CD4-positive, alpha-beta T cell treated with Interleukin-4 for 4 hours (primary cell): ENCODE measurements at regions not wholly inside any gene's neighbourhood (a gene's known extent, or its start where the extent isn't known, plus 50 kb on each side); places are given as distances from the start of the nearest gene placed in this dataset.
"Not testable (repeated sequence)": the region's sequence is repeated elsewhere in the genome, so short reads cannot be mapped to it uniquely, and the experiment has no call there.

ENCODE experiments used
- DNase-seq: peaks from one replicate; pipeline ENCODE4 v3.0.0-alpha.2; 2020

DNA sequence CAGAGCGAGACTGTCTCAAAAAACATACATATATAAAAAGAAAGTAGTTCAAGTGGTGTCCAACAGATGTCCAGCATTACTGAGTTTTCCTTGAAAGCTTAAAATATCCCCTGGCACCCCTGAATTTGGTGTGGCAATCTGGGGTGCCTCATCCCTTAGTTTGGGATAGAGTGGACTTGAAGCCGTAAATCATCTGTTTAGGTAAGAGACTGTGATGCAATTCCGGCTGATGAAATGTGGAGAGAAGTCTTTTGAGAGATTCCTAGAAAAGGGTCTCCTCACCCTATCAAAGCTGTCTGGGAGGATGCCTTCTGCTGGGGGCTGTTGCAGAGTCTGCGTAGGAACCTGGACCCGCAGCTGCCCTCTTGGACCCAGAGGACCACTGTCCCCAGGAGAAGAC is 408.0 kb downstream of the RPS24 start:
- no peak for DNase-seq

GRCh38 chr10:78442836-78443550 is 409.3 kb downstream of the RPS24 start:
- no peak for DNase-seq

- DNase-seq, result no peak
These were observed 410.4 kb downstream of the RPS24 start for GRCh38 chr10:78443900-78444571.

GRCh38 chr10:78444741-78445140 is 411.1 kb downstream of the RPS24 start:
- not testable (repeated sequence) for DNase-seq

DNA sequence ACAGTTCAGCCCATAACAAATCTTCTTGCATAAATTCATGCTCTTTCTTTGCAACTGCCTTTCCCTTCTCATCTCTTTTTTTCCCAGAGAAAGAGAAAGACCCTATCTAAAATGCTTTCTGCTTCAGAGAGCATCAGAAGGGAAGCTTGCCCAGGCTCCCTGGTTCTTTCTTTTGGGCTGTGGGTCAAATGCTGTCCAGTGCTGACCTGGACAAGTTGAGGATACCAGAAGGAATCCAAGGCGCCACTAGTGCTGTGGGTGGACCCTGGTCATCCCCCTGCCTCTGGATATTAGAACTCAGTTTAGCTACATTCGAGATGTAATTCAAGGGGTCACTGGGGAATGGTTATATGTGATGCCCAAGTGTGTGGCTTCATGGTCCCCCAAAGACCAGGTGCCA is 411.6 kb downstream of the RPS24 start:
- DNase-seq, result no peak

GRCh38 chr10:78448470-78448869 is 414.8 kb downstream of the RPS24 start:
- no peak for DNase-seq

- DNase-seq, result no peak
These were observed 415.3 kb downstream of the RPS24 start for GRCh38 chr10:78448994-78449418.

GRCh38 chr10:78449554-78449953 is 415.9 kb downstream of the RPS24 start:
- DNase-seq, result no peak

GRCh38 chr10:78450239-78450638 is 416.6 kb downstream of the RPS24 start:
- no peak for DNase-seq

DNA sequence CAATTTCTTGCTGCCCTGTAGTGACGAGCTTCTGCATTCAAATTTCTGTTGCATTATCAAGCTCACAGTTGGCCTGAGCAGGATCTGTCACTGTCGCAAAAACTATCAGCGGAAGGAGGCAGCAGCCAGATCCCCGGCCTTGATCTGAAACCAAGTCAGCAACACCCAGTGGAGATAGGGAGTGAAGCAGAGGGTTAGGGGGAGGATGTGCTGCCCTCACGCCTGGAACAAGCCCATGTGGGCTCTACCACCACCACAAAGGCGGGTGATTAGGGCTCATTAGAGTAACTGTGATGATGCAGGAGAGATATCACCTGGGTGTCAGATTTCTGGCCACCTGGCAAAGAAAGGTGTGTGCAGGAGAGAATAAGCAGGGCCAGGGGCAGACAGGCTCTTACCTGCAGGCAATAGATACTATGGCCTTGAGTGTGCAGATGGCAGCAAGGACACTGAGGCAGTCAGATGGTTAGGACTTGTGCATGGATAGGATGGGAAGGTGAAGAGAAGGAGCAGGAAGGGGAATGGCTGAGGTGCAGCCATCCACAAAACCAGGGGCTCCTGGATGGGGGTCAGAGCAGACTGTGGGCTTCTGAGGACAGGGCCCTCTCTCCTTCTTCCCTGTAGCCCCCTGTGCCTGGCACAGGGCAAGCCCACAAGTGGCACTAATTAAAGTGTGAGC is 417.3 kb downstream of the RPS24 start:
- no peak for DNase-seq

GRCh38 chr10:78451592-78451991 is 417.9 kb downstream of the RPS24 start:
- no peak for DNase-seq

GRCh38 chr10:78454123-78454645 is 420.5 kb downstream of the RPS24 start:
- no peak for DNase-seq

DNA sequence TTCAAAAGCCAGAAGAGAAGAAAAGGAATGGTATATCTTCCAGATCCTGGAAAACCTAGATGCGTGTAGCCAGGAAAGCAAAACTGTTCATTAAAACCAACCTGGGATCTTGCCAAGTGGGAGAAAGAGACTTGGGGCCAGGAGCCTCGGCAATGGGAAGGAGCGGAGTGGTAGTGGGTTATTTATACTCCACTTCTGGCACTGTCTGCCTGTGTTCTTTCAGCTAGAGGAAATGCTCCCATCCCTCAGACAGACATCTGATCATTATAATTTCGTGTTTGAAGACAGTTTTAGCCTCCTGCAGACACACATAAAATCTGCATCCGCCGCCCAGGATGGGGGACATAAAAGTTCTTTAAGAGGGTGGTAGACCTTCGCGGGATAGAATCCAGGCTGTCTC is 421.6 kb downstream of the RPS24 start:
- no peak for DNase-seq

DNA sequence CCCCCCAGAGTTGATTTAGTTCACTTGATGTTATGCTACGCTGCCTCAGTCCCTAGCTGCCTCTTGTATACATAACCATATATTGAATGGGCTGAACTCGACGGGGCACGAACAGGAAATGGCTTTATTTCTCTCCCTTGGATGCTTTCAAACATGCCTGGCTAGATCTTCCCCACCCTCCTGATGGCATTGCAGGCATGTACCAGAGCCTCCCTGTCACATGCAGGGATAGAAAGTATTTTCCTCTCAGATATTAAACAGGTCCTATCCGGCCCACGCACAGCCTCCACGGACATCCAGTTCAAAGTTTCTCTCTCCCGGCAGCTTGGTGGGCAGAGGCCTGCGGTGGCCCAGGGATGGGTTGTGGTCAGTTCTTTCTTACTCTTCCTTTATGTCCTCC is 422.1 kb downstream of the RPS24 start:
- DNase-seq, result no peak

GRCh38 chr10:78456649-78457400 is 423.2 kb downstream of the RPS24 start:
- no peak for DNase-seq

DNA sequence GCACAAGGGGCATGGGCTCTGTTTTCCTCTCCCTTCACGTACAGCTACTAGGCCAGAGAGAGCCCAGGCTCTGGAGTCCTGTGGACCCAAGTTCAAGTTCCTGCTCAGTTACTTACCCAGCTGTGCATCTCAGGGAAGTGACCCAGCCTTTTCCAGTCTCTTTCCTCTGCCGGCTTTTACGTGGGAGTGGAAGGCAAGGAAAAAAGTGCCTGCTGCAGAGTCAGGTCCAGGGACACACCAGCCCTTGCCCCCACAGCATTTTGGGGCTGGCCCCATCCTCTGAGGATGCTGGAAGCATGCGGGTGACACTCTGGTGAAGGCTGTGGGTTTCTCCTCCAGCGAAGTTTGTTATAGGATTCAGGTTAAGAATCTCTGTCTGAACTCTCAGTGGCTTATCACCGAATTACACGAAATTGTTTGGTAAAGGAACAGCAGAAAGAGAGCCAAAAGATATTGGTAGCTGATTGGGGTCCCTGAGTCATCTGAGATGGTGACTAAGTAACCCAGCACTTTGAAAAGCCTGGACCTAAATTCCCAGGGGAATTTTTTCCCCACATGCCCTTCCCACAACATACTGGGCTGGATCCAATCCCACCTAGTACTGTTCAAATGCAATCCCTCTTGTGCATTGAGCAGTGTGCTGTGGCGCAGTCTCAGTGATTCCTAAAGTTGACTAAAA is 424.3 kb downstream of the RPS24 start:
- DNase-seq, result no peak

- no peak for DNase-seq
These were observed 425.4 kb downstream of the RPS24 start for GRCh38 chr10:78458983-78459638.

- no peak for DNase-seq
These were observed 426.0 kb downstream of the RPS24 start for GRCh38 chr10:78459639-78460037.

DNA sequence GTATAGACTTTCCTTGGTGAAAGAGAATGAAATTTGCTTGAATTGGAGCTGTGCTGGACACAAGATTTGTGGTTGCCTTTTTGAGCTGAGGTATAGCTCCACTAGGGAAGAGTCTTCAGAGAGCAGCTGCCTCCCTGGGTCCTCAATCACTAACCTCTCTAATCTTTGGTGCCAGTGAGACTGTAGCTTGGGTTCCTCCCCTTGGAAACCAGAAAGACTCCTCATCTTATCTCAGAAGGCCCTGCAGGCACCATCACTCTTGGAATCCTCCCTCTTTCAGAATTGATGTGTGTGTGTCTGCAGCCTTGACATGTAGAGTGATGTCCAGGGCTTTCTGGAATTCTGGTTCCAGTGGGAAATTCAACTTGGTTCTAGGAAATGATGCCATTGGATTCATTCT is 426.5 kb downstream of the RPS24 start:
- no peak for DNase-seq

- no peak for DNase-seq
These were observed 427.7 kb downstream of the RPS24 start for GRCh38 chr10:78461333-78461732.

GRCh38 chr10:78462176-78462575 is 428.5 kb downstream of the RPS24 start:
- no peak for DNase-seq

GRCh38 chr10:78462726-78463228 is 429.1 kb downstream of the RPS24 start:
- no peak for DNase-seq
